ENCODE measurements at regions not wholly inside any gene's neighbourhood (a gene's known extent, or its start where the extent isn't known, plus 50 kb on each side); places are given as distances from the start of the nearest gene placed in this dataset.
A peak's percentile ranks its signal among the peaks of the same experiment; 100 is the strongest.

DNA sequence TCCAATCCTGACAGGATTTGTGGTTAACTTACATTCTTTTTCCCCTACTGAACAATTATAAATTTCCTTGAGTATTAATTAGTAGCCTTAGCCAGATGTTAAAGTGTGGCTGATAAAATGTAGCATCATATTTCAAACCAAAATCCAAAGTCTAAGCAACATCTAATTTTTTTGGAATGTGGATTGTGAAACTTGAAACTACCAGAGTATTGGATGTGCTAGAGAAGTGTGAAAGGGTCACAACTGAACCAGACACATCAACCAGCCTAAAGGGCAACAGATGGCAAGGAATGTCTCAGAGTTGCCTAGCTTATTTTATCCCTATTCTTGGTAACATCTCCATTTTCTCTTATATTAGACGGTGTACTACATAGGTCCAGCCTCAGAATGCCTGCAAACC lies 153.1 kb upstream of the DCN start:
- H3K9ac ChIP-seq (ENCODE audit: insufficient read depth in 1 of 2, low read length in 2 of 2): no peak overlapping the region
- no peak overlapping the region for H3K4me3 ChIP-seq
- TF ChIP-seq, protein P1, sequence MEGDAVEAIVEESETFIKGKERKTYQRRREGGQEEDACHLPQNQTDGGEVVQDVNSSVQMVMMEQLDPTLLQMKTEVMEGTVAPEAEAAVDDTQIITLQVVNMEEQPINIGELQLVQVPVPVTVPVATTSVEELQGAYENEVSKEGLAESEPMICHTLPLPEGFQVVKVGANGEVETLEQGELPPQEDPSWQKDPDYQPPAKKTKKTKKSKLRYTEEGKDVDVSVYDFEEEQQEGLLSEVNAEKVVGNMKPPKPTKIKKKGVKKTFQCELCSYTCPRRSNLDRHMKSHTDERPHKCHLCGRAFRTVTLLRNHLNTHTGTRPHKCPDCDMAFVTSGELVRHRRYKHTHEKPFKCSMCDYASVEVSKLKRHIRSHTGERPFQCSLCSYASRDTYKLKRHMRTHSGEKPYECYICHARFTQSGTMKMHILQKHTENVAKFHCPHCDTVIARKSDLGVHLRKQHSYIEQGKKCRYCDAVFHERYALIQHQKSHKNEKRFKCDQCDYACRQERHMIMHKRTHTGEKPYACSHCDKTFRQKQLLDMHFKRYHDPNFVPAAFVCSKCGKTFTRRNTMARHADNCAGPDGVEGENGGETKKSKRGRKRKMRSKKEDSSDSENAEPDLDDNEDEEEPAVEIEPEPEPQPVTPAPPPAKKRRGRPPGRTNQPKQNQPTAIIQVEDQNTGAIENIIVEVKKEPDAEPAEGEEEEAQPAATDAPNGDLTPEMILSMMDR (IDR thresholded peaks at IDR 0.05; ENCODE audit: control extremely low read depth, extremely low read depth): no peak
- WGBS, 2 donors: 93 to 94% methylated on average over 1 of the region's 1 CpG
- H3K36me3 ChIP-seq (ENCODE audit: control insufficient read depth in 4 of 4, insufficient read depth in 4 of 4, low read length in 4 of 4): no peaks in the 10 kb centered on the region
- H3K9me3 ChIP-seq (ENCODE audit: control insufficient read depth in 4 of 4, insufficient read depth in 3 of 4, low read length in 3 of 4): peaks cover 0 to 3% (median 0%) of the 10 kb centered on the region in 4 donors
- no peak overlapping the region for H3K27ac ChIP-seq (ENCODE audit: low read depth in 1 of 2, low read length in 1 of 2)
- no peak for ATAC-seq (ENCODE audit: insufficient read depth, low FRiP score)
- peaks cover 0 to 5% (median 0%) of the 10 kb centered on the region in 5 donors for H3K4me1 ChIP-seq (ENCODE audit: control insufficient read depth in 5 of 5, insufficient read depth in 5 of 5, low read length in 5 of 5)
- no peak for DNase-seq
- no peaks in the 10 kb centered on the region for H3K27me3 ChIP-seq (ENCODE audit: control insufficient read depth in 3 of 3, insufficient read depth in 3 of 3, low read length in 2 of 3)

GRCh38 chr12:91333966-91334365 lies 151.3 kb upstream of the DCN start:
- peaks cover 0 to 13% (median 0%) of the 10 kb centered on the region in 5 donors for H3K4me1 ChIP-seq (ENCODE audit: control insufficient read depth in 5 of 5, insufficient read depth in 5 of 5, low read length in 5 of 5)
- H3K36me3 ChIP-seq (ENCODE audit: control insufficient read depth in 4 of 4, insufficient read depth in 4 of 4, low read length in 4 of 4): no peaks in the 10 kb centered on the region
- TF ChIP-seq, protein P1 (IDR thresholded peaks at IDR 0.05; ENCODE audit: control extremely low read depth, extremely low read depth): no peak
- H3K4me3 ChIP-seq: no peak overlapping the region
- no peak for DNase-seq
- H3K9ac ChIP-seq (ENCODE audit: insufficient read depth in 1 of 2, low read length in 2 of 2): no peak overlapping the region
- H3K27ac ChIP-seq (ENCODE audit: low read depth in 1 of 2, low read length in 1 of 2): no peak overlapping the region
- no peaks in the 10 kb centered on the region for H3K27me3 ChIP-seq (ENCODE audit: control insufficient read depth in 3 of 3, insufficient read depth in 3 of 3, low read length in 2 of 3)
- peaks cover 0 to 3% (median 0%) of the 10 kb centered on the region in 4 donors for H3K9me3 ChIP-seq (ENCODE audit: control insufficient read depth in 4 of 4, insufficient read depth in 3 of 4, low read length in 3 of 4)
- ATAC-seq (ENCODE audit: insufficient read depth, low FRiP score): no peak

DNA sequence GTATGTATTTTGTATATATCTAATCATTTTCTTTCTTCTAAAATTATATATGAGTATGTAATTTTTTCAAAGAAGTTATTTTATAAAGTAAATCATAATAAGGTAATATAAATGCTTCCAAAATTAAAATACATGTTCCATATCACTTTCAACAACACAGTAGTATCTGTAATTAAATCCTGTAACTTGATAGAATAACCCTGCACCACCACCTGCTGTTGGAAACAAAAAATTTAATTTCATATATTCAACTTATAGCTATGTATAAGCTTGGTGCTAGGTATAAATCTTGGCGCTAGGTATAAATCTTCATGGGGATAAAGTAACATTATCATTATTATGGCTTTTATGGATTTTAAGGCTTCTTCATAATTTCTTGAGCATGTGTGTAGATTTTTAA lies 149.7 kb upstream of the DCN start:
- WGBS, 2 donors: 94 to 98% methylated on average over 1 of the region's 1 CpG
- Histone ChIP-seq H3K9me3 (ENCODE audit: control insufficient read depth in 4 of 4, insufficient read depth in 3 of 4, low read length in 3 of 4) (peaks cover 0 to 3% (median 0%) of the 10 kb centered on the region in 4 donors), H3K36me3 (ENCODE audit: control insufficient read depth in 4 of 4, insufficient read depth in 4 of 4, low read length in 4 of 4) (no peaks in the 10 kb centered on the region), H3K9ac (ENCODE audit: insufficient read depth in 1 of 2, low read length in 2 of 2) (no peak overlapping the region), H3K4me1 (ENCODE audit: control insufficient read depth in 5 of 5, insufficient read depth in 5 of 5, low read length in 5 of 5) (peaks cover 0 to 28% (median 4%) of the 10 kb centered on the region in 5 donors), H3K4me3 (no peak overlapping the region), H3K27ac (ENCODE audit: low read depth in 1 of 2, low read length in 1 of 2) (no peak overlapping the region), H3K27me3 (ENCODE audit: control insufficient read depth in 3 of 3, insufficient read depth in 3 of 3, low read length in 2 of 3) (no peaks in the 10 kb centered on the region)
- ATAC-seq (ENCODE audit: insufficient read depth, low FRiP score) (no peak), DNase-seq (peak in 2 of 3 donors; percentile 80 to 83)
- TF ChIP-seq, protein P1 (IDR thresholded peaks at IDR 0.05; ENCODE audit: control extremely low read depth, extremely low read depth): no peak

- TF ChIP-seq, protein P1 (IDR thresholded peaks at IDR 0.05; ENCODE audit: control extremely low read depth, extremely low read depth): no peak
- H3K4me3 ChIP-seq: no peak overlapping the region
Observed at GRCh38 chr12:91331371-91331770, 148.8 kb upstream of the DCN start.

More at GRCh38 chr12:91331371-91331770, 148.8 kb upstream of the DCN start:
- H3K27ac ChIP-seq (ENCODE audit: low read depth in 1 of 2, low read length in 1 of 2): no peak overlapping the region
- no peaks in the 10 kb centered on the region for H3K36me3 ChIP-seq (ENCODE audit: control insufficient read depth in 4 of 4, insufficient read depth in 4 of 4, low read length in 4 of 4)
- H3K9ac ChIP-seq (ENCODE audit: insufficient read depth in 1 of 2, low read length in 2 of 2): no peak overlapping the region
- ATAC-seq (ENCODE audit: insufficient read depth, low FRiP score): no peak
- no peaks in the 10 kb centered on the region for H3K9me3 ChIP-seq (ENCODE audit: control insufficient read depth in 4 of 4, insufficient read depth in 3 of 4, low read length in 3 of 4)
- WGBS, 2 donors: 78 to 92% methylated on average over 2 of the region's 2 CpGs
- H3K4me1 ChIP-seq (ENCODE audit: control insufficient read depth in 5 of 5, insufficient read depth in 5 of 5, low read length in 5 of 5): peaks cover 0 to 37% (median 4%) of the 10 kb centered on the region in 5 donors
- no peaks in the 10 kb centered on the region for H3K27me3 ChIP-seq (ENCODE audit: control insufficient read depth in 3 of 3, insufficient read depth in 3 of 3, low read length in 2 of 3)
- no peak for DNase-seq
